GM12873 (cell line): ENCODE measurements at regions not wholly inside any gene's neighbourhood (a gene's known extent, or its start where the extent isn't known, plus 50 kb on each side); places are given as distances from the start of the nearest gene placed in this dataset.

Experiments used
- TF ChIP-seq, protein P1 (sequence below): IDR thresholded peaks from 2 replicates; pipeline ENCODE4 v1.5.1; 2012; ENCODE audit warnings: low read depth, mild to moderate bottlenecking, moderate library complexity, low read length, control low read depth; ENCODE audit not compliant: insufficient read depth; ENCODE audit errors: missing control alignments

GRCh38 chr10:4475827-4476490, 350.0 kb upstream of the AKR1E2 start:
- TF ChIP-seq, protein P1, sequence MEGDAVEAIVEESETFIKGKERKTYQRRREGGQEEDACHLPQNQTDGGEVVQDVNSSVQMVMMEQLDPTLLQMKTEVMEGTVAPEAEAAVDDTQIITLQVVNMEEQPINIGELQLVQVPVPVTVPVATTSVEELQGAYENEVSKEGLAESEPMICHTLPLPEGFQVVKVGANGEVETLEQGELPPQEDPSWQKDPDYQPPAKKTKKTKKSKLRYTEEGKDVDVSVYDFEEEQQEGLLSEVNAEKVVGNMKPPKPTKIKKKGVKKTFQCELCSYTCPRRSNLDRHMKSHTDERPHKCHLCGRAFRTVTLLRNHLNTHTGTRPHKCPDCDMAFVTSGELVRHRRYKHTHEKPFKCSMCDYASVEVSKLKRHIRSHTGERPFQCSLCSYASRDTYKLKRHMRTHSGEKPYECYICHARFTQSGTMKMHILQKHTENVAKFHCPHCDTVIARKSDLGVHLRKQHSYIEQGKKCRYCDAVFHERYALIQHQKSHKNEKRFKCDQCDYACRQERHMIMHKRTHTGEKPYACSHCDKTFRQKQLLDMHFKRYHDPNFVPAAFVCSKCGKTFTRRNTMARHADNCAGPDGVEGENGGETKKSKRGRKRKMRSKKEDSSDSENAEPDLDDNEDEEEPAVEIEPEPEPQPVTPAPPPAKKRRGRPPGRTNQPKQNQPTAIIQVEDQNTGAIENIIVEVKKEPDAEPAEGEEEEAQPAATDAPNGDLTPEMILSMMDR: no peak

- TF ChIP-seq, protein P1: no peak
Measured at GRCh38 chr10:4474829-4475228, 351.2 kb upstream of the AKR1E2 start.

GRCh38 chr10:4473977-4474376, 352.0 kb upstream of the AKR1E2 start:
- TF ChIP-seq, protein P1: no peak

GRCh38 chr10:4472190-4472904, 353.7 kb upstream of the AKR1E2 start:
- TF ChIP-seq, protein P1: no peak

- TF ChIP-seq, protein P1: no peak
Measured at GRCh38 chr10:4470231-4470835, 355.7 kb upstream of the AKR1E2 start.

GRCh38 chr10:4467481-4467880, 358.5 kb upstream of the AKR1E2 start:
- TF ChIP-seq, protein P1: no peak

DNA sequence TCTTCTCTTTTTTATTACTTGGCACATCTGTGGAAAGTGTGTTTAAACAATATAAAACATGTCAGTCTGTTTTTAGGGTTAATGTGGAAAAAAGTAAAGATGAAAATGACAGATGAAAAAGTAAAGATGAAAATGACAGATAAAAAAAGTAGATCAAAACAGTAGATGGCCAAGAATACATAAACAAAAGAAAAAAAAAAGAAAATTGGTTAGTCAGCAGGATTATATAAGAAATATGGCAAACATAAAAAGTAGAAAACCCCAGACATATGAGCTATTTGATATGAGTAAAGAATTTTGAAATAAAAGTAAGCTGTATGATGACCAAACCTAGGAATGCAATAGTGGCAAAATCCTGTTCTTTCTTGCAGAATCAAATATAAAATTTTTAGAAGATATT, 365.7 kb upstream of the AKR1E2 start:
- TF ChIP-seq, protein P1: no peak
